Endometrium (tissue), 2 donors: ENCODE measurements at regions not wholly inside any gene's neighbourhood (a gene's known extent, or its start where the extent isn't known, plus 50 kb on each side); places are given as distances from the start of the nearest gene placed in this dataset.
"Not testable (repeated sequence)": the region's sequence is repeated elsewhere in the genome, so short reads cannot be mapped to it uniquely, and the experiment has no call there.

ENCODE experiments used
- FAIRE-seq: peaks from 2 replicates; lab custom pipeline; 2012; peaks lifted over from hg19 to GRCh38; lab: Jason Lieb, UNC
- donor health status: control.
- donor health status: control.

GRCh38 chr3:159233734-159234133, 431.9 kb downstream of the MFSD1 start:
- no peak for FAIRE-seq

DNA sequence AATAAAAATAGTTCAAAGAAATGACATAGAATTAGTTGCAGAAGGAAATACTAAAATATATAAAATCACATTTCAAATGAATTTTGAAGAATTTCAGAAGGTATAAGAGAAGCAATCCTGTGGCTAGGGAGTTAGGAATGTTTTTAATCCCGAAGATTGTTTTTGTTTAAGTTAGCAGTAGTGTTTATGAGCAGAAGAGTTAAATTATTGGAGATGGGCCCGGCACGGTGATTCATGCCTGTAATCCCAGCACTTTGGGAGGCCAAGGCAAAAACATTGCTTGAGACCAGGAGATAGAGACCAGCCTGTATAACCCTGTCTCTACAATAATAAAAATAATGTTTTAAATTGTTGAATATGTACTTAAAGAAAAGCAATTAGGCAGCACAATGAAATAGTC, 432.5 kb downstream of the MFSD1 start:
- peak; percentile 57 for FAIRE-seq

DNA sequence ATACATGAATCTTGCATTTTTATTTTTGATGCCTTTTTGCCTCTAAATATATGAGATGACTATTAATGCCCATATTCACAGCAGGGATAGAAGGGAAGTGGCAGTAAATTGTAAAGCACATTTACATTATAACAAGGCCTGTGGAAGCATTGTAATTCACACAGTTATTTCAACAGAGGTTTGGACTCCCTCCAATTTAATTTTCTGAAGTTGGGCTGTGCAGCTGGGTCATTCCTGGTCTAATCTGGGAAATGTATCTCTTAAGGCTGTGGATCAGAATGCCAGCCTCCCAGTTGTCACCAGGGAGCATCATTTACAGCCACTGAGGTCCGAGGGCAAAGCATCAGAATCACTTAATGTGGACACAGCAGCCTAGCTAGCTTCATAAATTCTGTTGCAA, 434.5 kb downstream of the MFSD1 start:
- FAIRE-seq = no peak

DNA sequence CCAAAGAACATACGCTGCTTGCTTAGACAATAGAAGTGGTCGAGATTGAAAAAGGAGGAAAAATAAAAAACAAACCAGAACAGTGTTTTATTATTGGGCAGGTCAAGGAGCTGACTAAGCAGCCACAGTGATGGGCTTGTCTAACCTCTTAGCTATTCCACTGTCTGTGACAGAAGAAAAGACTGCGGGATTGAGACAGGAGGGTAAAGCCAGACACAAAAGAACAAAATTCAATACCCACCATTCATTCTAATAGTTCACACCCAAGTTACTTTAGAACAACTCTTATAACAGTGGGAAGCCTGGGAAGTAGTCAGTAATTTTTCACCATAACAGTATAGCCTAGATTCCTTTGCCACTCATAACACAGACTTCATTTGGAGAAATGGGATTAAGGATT, 435.4 kb downstream of the MFSD1 start:
- FAIRE-seq = no peak

GRCh38 chr3:159238646-159239045, 436.8 kb downstream of the MFSD1 start:
- no peak for FAIRE-seq

DNA sequence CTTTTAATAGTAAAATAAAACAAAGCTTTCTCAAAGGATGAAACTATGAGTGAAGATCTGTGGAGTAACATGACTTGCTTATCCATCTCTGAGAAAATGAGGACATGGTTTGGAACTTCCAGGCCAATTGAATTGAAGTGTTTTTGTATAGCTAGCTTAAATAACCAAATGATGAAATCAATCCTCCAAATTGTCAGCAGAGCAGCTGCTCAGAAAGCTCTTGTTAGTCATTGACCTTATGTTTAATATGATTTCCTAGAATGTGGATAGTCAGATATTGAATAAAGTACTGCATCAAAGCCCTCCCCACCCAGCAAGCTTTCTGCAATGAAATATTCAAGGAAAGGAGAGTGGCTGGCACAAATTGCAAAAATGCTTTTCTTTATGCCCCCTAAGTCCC, 437.2 kb downstream of the MFSD1 start:
- no peak for FAIRE-seq

DNA sequence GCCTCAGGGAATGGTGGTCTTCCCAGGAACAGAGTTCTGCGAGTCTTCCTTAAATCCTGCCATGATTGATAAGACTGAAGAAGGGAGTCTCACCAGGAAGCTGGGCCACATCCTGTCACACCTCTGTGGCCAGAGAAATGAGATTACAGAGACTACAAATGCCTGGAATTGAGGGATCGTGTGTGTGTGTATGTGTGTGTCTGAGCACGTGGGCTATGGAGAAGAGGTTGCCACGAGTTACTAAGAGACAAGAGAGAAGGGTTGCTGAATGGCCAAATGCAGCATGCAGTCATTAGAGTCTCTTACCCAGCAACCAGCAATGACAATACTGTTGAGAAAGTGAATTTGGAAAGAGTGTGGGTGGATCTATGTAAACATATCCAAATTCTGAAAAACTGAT, 443.1 kb downstream of the MFSD1 start:
- FAIRE-seq = no peak

GRCh38 chr3:159245871-159246270, 444.0 kb downstream of the MFSD1 start:
- FAIRE-seq = no peak

DNA sequence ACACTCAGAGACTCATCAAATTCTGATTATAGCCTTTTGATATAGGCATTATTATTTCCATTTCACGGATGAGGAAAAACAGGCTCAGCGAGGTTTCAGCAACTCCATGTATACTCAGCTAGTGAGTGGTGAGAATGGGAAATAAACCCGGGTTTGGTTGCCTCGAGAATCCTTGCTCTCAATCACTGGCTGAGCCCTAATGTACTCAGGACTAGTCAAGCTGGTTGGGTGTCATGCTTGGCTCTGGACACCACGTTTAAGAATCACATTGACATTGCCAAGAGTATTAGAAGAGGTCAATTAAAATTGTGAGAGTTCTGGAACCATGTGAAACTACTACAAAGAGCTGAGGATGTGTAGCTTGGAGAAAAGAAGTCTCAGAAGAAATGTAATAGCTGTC, 444.5 kb downstream of the MFSD1 start:
- FAIRE-seq = no peak

DNA sequence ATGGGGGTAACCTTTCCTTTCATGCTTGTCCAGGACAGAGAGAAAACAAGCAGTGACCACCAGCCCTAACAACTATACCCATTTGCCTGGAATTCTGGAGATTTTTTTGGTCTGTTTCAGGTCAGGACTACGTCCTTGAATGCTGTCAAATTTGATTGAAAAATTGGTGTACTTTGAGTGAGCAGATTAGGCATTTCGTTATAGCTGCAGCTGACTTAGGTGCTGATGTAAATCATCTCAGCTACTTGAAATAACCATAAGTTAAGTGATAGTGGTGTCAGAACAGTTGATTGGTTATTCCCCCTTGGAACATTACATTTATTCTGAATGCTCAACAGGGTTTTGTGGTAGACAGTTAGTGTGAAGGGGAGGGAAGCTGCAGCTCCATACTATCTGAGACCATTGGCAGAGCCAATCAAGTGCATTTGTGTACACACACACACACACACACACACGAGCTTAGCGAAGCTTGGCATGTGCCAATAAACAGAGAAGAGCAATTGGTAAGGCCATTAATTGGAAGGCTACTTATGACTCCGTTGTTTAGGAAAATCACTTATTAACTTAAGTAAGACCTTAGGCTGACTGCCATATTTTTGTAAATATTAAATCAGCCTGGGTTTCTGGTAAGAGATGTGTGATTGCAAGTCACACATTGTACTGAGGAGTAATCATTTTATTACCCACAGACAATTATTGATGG, 447.8 kb downstream of the MFSD1 start:
- FAIRE-seq = no peak

DNA sequence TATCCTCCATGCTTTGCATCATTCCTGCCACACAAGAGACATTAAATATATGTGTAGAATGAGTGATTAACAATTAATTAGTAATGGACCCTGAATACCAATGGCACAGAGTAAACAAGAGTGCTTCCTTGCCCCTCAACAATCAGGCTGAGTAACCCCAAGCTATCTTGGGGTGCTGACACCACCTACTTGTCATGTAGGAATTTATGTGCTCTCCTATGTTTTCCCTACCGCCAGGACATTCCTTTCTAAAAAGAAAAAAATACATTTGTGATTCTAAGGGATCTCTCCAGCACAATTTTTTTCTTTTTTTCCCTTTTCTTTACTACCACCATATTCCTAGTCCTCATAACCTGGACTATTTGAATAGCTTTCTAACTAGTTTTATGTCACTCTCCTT, 449.1 kb downstream of the MFSD1 start:
- no peak for FAIRE-seq

DNA sequence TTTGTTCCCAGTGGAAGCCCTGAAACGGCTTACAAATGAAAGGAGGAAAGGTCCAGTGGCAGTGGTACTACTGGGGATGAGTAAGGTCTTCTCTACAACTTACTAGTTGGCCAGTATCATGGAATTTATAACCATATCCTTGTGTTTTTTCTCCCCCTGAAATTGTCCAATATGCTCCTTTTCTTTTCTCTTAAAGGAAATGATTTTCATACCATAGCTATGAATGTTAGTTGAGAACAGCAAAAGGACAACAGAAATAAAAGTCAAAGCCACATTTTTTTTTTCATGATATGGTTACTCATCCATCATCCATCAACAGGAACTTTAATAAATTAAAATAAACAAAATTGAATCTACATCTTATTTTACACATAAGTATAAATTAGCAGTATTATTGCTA, 450.4 kb downstream of the MFSD1 start:
- no peak for FAIRE-seq

GRCh38 chr3:159252772-159253384, 451.0 kb downstream of the MFSD1 start:
- no peak for FAIRE-seq

DNA sequence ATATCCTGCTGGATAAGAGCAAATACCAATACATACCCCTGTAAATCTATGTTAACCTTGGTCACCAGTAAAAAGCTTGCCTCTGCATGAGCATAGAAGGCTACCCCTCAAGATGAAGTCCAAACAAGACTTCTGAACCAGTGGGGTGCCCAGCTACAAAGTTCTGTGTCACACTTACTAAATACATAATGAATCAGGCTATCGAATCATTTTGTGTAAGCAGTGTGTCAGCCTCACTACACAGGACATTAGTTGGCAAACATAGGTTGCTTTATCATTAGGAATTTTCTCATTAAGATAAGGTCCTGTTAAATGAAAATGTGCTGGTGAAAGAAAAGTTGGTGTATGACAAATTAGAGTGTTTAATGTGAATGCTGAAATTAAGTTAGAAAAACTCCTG, 452.0 kb downstream of the MFSD1 start:
- FAIRE-seq = no peak

GRCh38 chr3:159257954-159258353, 456.1 kb downstream of the MFSD1 start:
- FAIRE-seq = no peak

- FAIRE-seq = no peak
These were observed 457.1 kb downstream of the MFSD1 start for GRCh38 chr3:159258934-159259333.

DNA sequence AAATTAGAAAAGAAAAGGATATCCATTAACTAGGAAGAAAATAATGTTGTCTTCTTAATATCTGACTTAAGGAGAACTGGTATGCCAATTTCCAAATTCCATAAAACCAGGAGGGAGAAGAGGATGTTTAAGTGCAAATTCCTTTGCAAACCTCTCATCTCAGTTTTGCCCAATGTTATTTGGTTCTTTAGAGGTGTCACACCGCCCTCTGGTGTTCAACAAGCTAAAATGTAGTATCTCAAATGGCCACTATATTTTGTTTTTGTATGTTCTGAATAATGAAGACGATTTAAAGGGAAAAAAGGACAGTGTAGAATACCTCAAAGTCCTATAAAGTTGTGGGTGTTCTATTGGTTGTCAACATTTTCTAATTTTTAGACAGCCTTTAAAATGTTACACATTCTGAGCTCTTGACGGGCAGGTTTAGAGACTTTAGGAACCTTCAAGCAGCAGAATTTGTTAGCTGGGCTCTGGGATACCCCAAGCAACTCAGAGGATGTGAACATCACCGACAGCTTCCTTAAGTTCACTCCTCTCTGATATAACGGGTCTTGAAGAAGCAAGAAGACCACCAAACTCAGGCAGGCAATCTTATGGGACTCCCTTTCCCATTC, 458.3 kb downstream of the MFSD1 start:
- FAIRE-seq = peak; percentile 91

GRCh38 chr3:159261333-159261732, 459.5 kb downstream of the MFSD1 start:
- FAIRE-seq = not testable (repeated sequence)

DNA sequence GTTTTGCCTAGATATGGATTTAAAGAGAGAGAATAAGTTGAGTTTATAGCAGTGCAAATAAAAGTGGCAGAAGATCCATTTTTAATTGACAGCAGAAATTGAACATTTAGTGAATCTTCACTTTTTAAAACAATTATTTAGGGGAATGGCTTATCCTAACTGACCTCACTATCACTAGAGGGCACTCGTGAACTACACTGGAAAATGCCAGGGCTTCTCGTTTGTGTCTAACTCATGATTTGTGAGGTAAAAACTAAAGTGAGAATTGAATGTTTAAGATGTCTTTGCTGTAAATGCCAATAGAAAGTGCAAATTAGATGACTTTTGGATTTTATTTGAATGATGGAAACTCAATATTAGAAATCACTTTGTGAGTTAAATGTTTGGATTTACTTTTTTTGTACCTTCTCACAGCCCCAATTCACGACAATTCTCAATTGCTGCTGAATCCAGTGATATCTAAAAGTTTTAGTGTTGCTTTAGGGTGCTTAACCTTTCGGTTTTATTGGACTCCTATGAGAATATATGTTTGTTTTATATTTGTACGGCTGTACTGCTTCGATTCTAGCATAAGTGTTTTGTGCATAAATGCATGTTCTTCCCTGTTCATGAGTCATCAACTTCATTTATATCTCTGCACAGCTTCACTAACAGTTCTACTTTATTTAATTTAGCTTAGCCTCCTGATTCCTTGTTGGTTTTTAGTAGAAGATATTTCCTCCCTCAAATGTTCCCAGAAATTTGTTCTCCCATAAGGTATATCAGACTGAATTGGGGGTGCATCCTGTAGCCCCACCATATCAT, 462.1 kb downstream of the MFSD1 start:
- peak; percentile 74 for FAIRE-seq

DNA sequence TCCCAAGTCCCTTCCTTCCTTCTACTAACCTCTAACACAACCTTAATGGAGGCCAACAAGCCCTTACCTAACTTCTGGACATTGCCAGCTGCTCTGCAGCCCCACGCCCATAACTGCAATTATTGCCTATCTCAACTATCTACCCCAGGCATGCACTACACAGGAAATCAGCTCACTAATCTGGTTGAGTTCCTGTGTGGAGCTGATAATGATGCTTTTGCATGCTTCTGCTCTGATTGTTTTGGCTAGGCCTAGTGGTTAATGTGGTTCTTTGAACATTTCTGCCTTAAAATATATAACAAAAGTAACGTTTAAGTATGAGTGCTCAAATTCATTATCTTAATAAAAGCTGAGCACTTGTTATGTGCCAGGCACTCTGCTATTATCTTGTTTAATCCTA, 463.9 kb downstream of the MFSD1 start:
- no peak for FAIRE-seq

- FAIRE-seq = no peak
These were observed 464.9 kb downstream of the MFSD1 start for GRCh38 chr3:159266779-159267178.

DNA sequence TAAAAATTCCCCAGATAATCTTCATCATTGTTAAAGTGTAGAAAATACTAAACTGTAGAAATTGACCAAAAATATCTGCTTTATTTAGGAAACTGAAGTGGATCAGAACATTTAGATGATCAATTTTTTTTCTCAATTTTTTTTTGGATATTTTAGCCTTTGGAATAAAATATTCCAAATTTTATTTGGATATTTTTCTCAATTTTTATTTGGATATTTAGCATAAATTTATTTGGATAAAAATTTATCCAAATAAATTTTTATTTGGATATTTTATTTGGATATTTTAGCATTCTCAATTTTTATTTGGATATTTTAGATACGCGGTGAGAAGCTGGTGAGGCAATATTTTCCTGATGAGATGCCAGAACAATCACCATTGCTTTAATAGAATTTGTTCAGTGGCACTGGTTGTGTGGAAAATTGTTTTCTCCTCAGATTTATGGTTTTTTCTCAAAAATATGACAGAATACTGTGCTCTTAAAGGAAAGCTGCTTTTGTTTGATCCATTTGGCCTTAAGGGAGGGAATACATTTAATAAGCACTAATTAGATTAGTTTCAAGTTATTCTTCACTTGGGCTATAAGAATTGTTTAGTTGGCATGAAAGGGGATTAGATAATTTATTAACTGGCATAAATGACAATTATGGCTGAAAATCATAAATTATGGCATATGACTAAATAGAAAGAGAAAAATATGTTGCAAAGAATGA, 470.1 kb downstream of the MFSD1 start:
- peak; percentile 29 for FAIRE-seq
